ENCODE measurements at regions not wholly inside any gene's neighbourhood (a gene's known extent, or its start where the extent isn't known, plus 50 kb on each side); places are given as distances from the start of the nearest gene placed in this dataset.

- TF ChIP-seq CTCF (IDR thresholded peaks at IDR 0.05) (no peak), POLR2A (IDR thresholded peaks at IDR 0.05) (no peak)
Observed at GRCh38 chr6:144535630-144536029, 250.5 kb downstream of the UTRN start.
